Cerebellar nuclear complex (tissue), 1 donor: ENCODE measurements at regions not wholly inside any gene's neighbourhood (a gene's known extent, or its start where the extent isn't known, plus 50 kb on each side); places are given as distances from the start of the nearest gene placed in this dataset.
"Not testable (repeated sequence)": the region's sequence is repeated elsewhere in the genome, so short reads cannot be mapped to it uniquely, and the experiment has no call there.

Experiments
- DNase-seq, 2 experiments: peaks; one replicate each; lab custom pipeline; 2025; lab: John Stamatoyannopoulos, UW

DNA sequence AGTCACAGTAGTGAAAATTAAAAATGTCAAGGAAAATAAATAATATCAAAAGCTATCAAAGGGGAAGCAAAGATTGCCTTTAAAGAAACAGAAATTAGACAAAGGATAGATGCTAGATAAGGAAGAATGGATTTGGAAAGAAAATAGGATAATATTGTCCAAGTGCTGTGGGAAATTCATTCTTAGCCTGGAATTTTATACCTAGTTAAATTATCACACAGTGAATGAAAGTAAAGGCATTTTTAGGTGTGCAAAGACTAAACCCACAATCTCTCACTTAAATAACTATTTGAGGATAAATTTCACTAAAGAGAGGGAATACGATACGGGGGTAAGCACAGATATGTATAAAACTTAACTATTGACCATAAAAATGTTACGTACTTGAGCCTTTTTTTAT lies 511.1 kb downstream of the TMEM135 start:
- DNase-seq: no peak

DNA sequence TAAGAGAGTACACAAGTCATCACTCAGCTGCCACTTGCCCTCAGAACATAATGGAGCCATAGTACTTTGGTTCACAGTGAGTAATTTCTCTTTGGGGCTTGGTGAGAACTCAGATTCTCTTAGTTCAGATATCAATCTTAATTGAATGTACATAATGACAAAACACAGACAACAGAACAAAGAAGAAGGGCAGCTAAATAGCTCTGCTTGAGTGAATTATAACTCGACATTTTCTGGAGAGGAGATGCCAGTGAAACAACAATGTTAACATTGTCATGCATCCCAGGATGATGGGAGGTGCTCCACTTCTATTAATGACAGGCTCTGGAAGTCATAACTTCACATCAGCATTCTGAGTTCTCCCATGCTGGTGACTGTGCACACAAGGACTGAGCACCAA lies 508.1 kb downstream of the TMEM135 start:
- no peak for DNase-seq

DNA sequence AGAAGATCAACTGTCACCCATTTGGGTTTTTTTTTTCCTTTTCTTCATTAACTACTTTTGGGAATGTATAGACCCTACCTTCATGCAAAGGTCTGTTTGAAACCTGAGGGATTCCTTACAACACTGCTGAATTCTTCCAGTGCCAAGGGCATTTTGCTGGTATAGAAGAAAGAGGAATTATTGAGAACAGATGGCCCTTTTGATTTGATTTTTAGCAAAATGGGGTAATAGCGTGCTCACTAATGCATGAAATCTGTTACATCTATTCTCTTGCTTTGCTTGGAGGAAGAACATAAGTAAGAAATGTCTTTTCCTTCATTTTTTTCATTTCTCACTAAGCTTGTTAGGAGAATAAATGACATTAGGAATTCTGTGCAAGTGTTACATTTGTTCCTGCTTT lies 501.9 kb downstream of the TMEM135 start:
- DNase-seq: no peak

DNA sequence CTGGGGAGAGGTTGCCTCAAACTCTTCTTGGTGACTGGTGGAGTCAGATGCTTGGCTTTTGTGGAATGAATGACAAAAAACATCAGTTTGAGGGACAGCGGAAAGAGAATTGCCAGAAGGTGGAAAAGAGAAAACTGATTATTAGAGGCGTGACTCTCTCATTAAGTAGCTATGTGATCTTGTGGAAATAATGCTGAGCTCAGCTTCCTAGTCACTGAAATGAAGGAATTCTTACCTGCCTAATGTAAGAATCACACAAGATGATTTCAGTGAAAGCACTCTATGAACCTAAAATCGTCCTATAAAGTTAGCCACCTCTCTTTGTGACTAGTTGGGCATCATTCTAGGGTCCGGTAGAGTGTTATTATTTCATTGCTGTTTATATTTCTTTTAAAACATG lies 498.8 kb downstream of the TMEM135 start:
- DNase-seq: no peak

DNA sequence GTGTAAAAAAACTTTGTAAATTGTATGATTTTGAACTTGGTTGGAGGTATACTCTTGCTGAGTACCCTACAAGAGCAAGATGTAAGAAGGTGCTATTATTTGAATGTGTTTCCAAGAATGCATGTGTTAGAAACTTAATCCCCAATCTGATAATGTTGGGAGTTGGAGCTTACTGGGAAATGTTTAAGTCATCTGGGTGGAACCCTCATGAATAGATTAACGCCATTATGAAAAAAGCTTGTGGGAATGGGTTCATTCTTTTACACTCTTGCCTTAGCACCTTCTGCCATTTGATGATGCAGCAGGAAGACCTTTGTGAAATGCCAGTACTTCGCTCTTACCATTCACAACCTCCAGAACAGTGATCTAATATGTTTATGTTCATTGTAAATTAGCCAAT lies 498.3 kb downstream of the TMEM135 start:
- DNase-seq: no peak

DNA sequence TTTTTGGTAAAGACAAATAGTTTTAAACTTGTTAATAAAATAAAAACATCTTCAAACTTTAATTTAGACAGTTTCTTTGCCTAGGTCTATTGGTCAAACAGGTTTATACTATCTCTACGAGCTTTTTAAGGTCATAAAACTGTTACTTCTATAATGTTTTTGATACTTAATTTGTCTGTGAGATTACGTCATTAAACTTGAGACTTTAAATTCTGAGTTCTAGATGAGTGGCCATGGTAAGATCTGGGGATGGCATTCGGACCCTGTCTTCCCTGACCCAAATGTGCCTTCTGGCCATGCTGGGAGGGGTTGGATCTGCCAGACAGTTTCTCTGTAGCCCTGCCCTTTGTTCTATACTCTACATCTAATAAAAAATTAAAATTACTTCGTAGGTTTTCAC lies 497.8 kb downstream of the TMEM135 start:
- no peak for DNase-seq

DNA sequence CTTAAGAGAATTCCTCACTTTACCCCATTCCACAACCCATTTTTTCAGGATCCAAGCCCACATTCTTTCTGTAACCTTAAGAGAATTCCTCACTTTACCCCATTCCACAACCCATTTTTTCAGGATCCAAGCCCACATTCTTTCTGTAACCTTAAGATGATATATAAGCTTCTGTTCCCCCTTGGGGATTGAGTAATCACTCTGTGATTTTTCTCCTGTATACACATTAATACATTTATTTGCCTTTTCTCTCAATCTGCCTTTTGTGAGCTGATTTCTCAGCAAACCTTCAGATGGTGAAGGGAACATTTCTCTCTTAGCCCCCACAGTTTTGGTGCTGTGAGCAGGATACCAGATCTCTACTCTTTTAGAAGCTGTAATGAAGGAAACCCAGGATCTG lies 494.1 kb downstream of the TMEM135 start:
- DNase-seq: not testable (repeated sequence)

DNA sequence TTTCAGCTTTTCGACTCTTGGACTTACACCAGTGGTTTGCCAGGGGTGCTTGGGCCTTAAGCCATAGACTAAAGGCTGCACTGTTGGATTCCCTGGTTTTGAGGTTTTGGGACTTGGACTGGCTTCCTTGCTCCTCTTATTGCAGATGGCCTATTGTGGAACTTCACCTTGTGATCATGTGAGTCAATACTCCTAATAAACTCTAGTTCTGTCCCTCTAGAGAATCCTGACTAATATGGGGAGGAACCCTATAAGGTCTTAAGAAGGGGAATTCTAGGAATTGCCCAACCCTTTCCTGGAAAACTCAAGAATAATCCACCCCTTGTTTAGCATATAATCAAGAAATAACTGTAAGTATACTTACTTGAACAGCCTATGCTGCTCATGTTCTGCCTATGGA lies 491.8 kb downstream of the TMEM135 start:
- DNase-seq: no peak

DNA sequence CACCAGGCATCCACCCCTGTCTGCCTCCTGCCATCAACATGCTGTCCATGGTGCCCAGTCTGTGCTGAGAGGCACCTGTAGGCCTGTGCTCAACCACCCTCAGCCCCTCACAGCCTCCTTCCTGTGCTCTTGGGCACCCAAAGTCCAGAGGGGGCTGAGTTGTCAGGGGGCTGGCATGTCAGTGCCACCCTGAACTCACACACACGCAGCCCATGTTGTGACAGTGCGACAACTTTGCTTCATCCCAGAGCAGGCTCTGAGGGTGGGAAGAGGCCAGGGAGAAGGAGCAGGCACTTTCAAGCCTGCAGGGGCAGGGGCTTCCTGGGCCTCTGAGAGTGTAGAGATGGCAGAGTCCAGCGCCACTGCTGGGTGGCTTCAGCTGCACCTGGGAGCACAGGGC lies 491.0 kb downstream of the TMEM135 start:
- no peak for DNase-seq

DNA sequence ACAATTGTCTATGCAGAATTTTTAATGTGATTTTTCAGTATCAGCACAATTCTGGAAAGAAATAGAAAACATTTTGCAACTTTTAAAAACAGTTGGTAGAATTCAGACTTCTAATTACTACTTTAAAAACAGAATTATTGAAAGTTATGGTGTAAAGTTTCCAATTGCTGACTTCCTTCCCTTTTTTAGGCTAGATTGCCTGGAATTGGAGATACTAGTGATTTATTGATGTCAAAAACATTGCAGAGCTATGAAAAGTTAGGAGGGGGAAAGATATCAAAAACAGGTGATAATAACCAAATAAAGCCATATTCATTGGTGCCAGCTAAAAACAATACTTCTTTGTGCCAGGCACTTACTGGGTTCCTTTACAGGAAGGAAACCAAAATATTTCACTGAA lies 485.5 kb downstream of the TMEM135 start:
- DNase-seq: no peak

DNA sequence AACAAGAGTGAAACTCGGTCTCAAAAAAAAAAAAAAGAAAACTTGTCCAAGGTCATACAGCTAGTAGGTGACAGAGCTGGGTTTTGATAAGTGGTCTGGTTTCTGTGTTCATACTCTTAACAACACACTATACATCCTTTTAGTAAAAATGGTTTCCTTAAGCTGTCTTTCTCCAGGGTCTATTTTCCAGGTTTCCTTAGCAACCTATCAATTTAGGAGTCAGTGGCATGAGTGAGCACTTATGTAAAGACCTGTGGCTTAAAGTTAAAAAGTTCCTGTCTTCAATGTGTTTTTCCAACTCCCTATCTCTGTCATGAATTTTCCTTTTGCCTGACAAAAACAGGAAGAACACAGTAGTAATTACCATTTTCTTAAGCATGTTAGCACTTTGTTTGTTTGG lies 480.5 kb downstream of the TMEM135 start:
- no peak for DNase-seq

DNA sequence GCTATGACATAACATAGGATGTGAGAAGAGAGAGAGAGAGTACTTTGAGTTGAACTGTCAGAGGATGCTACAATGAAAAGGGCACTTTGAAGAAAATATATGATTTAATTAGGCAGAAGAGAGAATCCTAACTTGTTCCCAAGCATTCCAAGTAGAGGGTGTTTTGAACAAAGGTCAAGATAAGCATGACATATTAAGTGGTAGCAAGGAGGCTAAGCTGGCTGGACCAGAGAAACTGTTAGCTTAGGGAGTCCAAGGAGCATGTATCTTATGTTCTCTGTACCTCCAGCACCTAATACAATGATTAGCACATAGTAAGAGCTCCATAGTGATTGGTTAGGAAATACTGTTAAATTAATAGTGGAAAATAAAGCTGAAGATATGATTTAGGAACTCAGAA lies 479.6 kb downstream of the TMEM135 start:
- no peak for DNase-seq

DNA sequence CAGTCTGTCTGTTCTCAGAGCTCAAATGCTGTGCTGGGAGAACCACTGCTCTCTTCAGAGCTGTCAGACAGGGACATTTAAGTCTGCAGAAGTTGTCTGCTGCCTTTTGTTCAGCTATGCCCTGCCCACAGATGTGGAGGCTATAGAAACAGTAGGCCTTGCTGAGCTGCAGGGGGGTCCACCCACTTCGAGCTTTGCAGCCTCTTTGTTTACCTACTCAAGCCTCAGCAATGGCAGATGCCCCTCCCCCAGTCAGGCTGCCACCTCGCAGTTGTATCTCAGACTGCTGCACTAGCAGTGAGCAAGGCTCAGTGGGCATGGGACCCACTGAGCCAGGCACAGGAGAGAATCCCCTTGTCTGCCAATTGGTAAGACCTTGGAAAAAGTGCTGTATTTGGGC lies 470.0 kb downstream of the TMEM135 start:
- not testable (repeated sequence) for DNase-seq

DNA sequence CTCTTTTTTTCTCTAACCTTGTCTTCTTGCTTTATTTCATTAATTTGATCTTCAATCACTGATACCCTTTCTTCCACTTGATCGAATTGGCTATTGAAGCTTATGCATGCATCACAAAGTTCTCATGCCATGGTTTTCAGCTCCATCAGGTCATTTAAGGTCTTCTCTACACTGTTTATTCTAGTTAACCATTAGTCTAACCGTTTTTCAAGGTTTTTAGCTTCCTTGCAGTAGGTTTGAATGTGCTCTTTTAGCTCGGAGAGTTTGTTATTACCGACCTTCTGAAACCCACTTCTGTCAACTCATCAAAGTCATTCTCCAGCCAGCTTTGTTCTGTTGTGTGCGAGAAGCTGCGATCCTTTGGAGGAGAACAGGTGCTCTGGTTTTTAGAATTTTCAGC lies 469.2 kb downstream of the TMEM135 start:
- DNase-seq: not testable (repeated sequence)

DNA sequence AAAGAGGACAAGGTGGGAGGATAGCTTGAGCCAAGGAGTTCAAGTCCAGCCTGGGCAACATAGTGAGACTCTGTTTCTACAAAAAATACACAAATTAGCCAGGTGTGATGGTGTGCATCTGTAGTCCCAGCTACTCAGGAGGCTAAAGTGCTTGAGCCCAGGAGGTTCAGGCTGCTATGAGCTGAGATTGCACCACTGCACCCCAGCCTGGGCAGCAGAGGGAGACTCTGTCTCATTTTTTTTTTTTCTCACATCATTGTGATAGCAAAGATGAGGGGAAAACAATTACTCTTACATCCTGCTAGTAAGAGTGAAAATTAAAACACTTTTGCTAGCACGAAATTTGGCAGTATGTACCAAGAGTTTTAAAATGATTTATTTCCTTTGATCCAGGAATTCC lies 463.7 kb downstream of the TMEM135 start:
- DNase-seq: no peak

DNA sequence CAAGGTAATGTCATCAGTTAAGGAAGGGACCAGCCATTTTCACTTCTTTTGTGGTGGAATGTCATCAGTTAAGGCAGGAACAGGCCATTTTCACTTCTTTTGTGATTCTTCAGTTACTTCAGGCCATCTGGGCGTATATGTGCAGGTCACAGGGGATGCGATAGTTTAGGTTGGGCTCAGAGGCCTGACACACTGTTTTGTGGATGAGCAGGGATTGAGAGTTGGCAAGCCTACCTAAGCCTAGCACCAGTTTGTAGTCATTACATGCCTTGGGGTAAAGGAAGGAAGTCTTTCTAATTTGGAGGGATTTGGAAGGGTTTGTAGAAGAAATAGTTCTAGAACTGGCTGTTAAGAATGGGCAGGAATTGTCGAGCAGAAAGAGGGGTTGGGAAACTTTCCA lies 457.2 kb downstream of the TMEM135 start:
- not testable (repeated sequence) for DNase-seq

DNA sequence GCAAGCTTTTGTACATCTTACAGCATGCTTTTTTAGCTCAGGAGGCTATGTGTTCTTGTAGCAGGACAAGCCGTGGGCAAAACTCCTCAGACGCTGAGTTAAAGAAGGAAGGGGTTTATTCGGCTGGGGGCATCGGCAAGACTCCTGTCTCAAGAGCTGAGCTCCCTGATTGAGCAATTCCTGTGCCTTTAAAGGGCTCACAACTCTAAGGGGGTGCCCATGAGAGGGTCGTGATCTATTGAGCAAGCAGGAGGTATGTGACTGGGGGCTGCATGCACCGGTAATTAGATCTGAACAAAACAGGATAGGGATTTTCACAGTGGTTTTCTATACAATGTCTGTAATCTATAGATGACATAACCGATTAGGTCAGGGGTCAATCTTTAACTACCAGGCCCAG lies 456.3 kb downstream of the TMEM135 start:
- DNase-seq: not testable (repeated sequence)

DNA sequence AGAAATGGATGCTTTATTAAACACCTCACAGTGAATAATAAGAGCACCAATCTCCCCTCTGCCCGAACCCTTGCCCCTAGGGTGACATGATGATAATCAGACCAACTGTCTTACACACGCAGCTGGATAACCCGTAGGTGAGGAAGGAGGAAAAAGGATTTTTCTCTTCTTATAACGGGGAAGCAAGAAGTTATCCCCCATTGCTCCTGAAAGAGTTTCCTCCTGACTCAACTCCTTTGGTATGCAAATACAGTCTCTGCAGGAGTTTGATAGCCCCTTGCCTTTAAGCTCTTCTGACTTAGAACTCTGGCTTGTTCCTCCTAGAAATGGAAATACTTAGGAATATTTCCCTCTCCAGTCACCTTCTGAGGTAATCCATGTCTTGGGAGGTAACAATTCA lies 455.8 kb downstream of the TMEM135 start:
- no peak for DNase-seq

DNA sequence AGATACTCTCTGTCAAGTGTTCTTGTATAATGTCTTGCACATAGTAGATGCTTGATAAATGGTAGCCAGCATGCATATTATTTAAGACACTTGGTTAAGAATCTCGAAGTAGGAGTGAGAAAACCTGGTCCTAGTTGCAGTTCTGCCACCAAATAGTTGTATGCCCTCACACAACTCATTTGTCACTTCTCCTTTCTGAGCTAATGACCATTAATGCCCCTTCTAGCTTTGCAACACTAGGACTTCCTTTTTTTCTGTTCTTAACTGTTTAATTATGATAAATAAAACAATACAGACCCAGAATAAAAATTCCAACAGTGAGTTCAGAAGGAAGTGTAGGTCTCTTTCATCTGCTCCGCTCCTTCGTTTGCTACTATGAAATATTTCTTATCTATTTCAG lies 453.6 kb downstream of the TMEM135 start:
- no peak for DNase-seq

DNA sequence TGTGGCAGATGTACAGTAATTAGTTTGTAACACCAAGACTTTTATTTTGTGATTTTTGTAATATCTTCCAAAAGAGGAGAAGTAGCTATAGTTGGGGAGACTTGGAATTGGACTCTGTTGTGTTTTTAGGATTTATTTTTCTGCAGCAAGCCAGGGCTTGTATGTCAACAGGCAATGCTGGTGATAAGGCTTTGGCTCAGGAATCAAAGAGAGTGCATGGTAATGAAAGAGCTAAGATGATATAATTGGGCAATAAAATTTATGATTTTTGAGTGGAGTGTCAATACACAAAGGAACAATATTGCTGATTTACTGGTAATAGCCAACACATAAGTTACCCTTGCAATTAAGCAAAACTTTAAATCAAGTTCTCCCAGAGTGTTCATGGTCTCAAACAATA lies 452.9 kb downstream of the TMEM135 start:
- DNase-seq: no peak

DNA sequence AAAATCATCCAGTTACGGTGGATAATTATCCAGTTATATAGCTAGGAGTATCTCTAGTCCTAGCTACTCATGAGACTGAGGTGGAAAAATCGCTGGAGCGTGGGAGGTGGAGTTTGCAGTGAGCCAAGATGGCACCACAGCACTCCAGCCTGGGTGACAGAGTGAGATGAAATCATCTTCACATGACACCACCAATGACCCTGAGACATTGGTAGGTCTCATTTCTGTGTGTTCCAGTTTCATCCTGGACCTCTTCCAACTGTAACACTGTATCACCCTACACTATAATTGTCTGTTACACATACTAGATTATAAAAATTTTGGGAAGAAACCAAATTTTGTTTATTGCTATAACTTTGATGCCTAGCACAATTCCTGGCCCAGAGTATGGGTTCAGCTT lies 446.8 kb downstream of the TMEM135 start:
- DNase-seq: no peak

DNA sequence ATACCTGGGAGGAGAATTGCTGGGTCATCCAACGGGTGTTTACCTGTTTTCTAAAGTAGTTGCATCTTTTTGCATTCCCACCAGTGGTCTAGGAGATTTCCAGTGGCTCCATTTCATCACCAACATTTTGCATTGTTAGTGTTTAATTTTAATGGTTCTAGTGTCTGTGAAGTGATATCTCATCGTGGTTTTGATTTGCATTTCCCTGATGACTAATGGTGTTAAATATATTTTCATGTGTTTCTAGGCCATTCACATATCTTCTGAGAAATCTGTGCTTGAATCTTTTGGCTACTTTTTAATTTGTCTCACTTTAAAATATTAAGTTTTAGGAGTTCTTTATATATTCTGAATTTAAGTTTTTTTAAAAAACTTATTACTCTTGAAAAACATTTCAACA lies 439.6 kb downstream of the TMEM135 start:
- DNase-seq: no peak

DNA sequence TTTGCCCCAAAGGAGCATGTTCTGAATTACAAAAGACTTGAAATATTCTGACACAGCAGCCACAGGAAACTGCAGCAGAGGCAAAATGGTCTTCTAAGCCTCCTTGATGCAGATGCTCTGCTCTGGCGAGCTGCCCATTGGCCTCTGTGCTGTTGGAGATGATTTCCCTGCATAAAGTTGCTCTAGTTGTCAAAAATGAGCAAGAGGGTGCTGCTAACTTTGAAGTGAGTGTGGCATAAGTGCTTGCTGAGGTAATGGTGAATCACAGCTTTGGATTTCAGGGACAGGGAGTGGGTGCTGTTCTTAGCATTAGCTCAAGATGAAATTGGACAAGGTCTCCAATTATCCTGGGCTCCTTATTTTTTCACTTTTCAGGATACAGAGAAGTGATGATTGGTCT lies 435.4 kb downstream of the TMEM135 start:
- DNase-seq: no peak

DNA sequence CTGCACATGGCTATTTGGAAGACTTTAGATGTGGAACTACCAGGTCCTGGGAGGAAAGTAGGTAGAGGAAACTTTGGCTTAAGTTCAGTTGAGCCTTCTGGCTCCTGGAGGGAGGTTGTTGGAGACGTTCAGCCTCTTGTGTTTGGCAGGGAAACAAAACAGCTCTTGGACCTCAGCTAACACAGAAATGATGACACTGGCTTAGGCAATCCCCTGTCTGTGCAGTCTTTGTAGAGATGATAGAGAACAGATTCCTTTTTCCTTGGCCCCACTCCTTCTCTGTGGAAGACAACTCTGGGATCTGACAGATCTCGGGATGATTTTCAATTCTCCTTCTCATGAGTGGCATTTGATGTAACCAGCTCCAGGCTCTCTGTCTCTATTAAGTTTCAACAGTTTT lies 428.5 kb downstream of the TMEM135 start:
- DNase-seq: no peak

DNA sequence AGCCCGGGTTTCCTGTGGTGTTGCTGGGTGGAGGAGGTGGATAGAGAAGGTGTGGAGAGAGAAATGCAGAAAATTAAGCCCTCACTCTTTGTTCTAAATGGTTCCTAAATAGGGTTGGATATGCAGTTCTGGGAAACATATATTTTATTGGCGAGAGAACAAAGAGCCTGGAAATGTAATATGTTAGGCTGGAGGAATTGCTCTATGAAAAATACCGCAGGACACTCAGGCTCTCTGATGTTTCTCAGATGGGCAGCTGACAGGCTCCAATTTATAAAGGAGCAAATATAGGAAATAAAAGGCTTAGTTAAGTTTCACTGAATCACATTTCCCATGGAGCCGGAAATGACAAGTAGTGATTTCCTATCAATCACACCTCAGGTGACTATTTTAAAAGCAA lies 428.0 kb downstream of the TMEM135 start:
- no peak for DNase-seq
